ENCODE measurements at regions not wholly inside any gene's neighbourhood (a gene's known extent, or its start where the extent isn't known, plus 50 kb on each side); places are given as distances from the start of the nearest gene placed in this dataset.

DNA sequence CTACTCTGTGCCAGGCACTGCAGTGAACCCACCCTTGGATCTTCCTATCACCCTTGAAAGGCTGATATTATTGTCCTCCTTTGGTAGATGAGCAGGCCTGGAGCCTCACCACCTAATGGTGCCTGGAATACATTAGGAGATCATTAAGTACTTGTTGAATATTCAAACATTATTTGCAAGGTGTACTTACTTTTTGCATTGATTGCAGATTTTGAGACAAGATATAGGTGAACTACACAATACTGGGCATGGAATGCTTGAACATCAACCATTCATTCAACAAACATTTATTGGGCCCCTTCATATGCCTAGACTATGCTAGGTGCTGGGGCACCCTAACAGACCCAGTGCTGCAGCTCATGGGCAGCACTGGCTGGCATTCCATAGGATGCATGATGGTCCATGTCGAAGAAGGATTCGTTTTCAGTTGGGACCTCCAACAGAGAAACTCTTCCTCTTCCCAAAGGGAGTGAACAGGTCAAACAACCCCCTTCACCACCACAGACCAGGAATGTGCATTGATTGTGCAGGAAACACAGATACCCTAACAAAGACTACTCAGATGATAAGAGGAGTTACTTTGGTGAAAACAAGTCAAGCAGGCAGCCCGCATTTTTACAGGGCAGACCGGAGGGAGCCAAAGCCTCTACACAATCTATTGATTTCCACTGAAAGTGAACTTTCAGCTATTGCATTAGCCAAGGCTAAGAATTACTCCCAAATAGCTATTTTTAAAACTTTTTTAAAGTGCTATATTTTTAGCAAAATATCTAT is 149.6 kb upstream of the SH3BP4 start:
- no peak for TF ChIP-seq POLR2AphosphoS5 (IDR thresholded peaks at IDR 0.05; ENCODE audit: borderline replicate concordance, low read depth, low read length)
- no peak for TF ChIP-seq EZH2 (IDR thresholded peaks at IDR 0.05)
